Hepatocyte (in vitro differentiated cells): ENCODE measurements at regions not wholly inside any gene's neighbourhood (a gene's known extent, or its start where the extent isn't known, plus 50 kb on each side); places are given as distances from the start of the nearest gene placed in this dataset.

Source experiments
- DNase-seq: peaks from one replicate; pipeline ENCODE4 v3.0.0-alpha.2; 2016; ENCODE audit warnings: low spot score
- H2AFZ ChIP-seq: fragments of 200-600 bp; sonication (generic); 2 replicates; pipeline ENCODE4 v1.6.0; 2016; ENCODE audit warnings: antibody characterized with exemption, mild to moderate bottlenecking
- H3K27ac ChIP-seq: fragments of 200-600 bp; sonication (generic); 2 replicates; pipeline ENCODE4 v1.5.1; 2016; ENCODE audit warnings: mild to moderate bottlenecking
- H3K27me3 ChIP-seq: fragments of 200-600 bp; sonication (generic); 2 replicates; pipeline ENCODE4 v1.6.1; 2016
- H3K36me3 ChIP-seq: fragments of 200-600 bp; sonication (generic); replicated peaks from 2 replicates; pipeline ENCODE4 v1.5.1; 2016; ENCODE audit warnings: low read depth; ENCODE audit not compliant: insufficient read depth
- H3K4me1 ChIP-seq: fragments of 200-600 bp; sonication (generic); 2 replicates; pipeline ENCODE4 v1.5.1; 2016; ENCODE audit warnings: mild to moderate bottlenecking, moderate library complexity; ENCODE audit not compliant: insufficient read depth
- H3K4me2 ChIP-seq: fragments of 200-600 bp; sonication (generic); 2 replicates; pipeline ENCODE4 v1.6.0; 2016
- H3K4me3 ChIP-seq: fragments of 200-600 bp; sonication (generic); 2 replicates; pipeline ENCODE4 v1.5.1; 2016; ENCODE audit warnings: mild to moderate bottlenecking
- H3K79me2 ChIP-seq: fragments of 200-600 bp; sonication (generic); 2 replicates; pipeline ENCODE4 v1.6.0; 2017; ENCODE audit warnings: mild to moderate bottlenecking
- H3K9me2 ChIP-seq: fragments of 200-600 bp; sonication (generic); replicated peaks from 2 replicates; pipeline ENCODE4 v1.6.0; 2017; ENCODE audit warnings: mild to moderate bottlenecking; ENCODE audit not compliant: insufficient read depth
- H3K9me3 ChIP-seq: fragments of 200-600 bp; sonication (generic); 2 replicates; pipeline ENCODE4 v1.5.1; 2016; ENCODE audit warnings: low read depth, mild to moderate bottlenecking
- H4K20me1 ChIP-seq: fragments of 200-600 bp; sonication (generic); 2 replicates; pipeline ENCODE4 v1.6.0; 2016; ENCODE audit warnings: mild to moderate bottlenecking; ENCODE audit not compliant: insufficient read depth, poor library complexity, severe bottlenecking
- CTCF ChIP-seq: fragments of 200-600 bp; sonication (generic); IDR thresholded peaks from 2 replicates; pipeline ENCODE4 v1.5.1; 2016; ENCODE audit warnings: antibody characterized with exemption, mild to moderate bottlenecking; ENCODE audit not compliant: poor library complexity
- EZH2 ChIP-seq: fragments of 200-600 bp; sonication (generic); IDR thresholded peaks from 2 replicates; pipeline ENCODE4 v1.6.1; 2016; ENCODE audit warnings: antibody characterized with exemption, mild to moderate bottlenecking, borderline replicate concordance
- EZH2phosphoT487 ChIP-seq: fragments of 200-600 bp; sonication (generic); IDR thresholded peaks from one replicate; pipeline ENCODE4 v1.6.1; 2018; ENCODE audit warnings: antibody characterized with exemption, mild to moderate bottlenecking, low read depth, moderate library complexity; ENCODE audit not compliant: unreplicated experiment, severe bottlenecking
- WGBS: methylation state at CpG from one replicate; pipeline ENCODE4 v1.1.6; 2016; ENCODE audit warnings: low lambda C conversion rate; ENCODE audit errors: missing lambda C conversion rate; 5-methylcytosine and 5-hydroxymethylcytosine counted together

GRCh38 chr7:41788556-41788955 is 85.7 kb upstream of the INHBA start:
- Histone ChIP-seq H4K20me1 (no peaks in the 10 kb centered on the region), H3K9me2 (no peaks in the 10 kb centered on the region), H3K9me3 (no peaks in the 10 kb centered on the region), H3K4me2 (no peak overlapping the region), H2AFZ (no peak overlapping the region), H3K27ac (no peak overlapping the region), H3K4me1 (no peaks in the 10 kb centered on the region), H3K27me3 (no peaks in the 10 kb centered on the region), H3K4me3 (no peak overlapping the region), H3K79me2 (no peaks in the 10 kb centered on the region), H3K36me3 (no peaks in the 10 kb centered on the region)
- 91% methylated on average over 3 of the region's 3 CpGs for WGBS
- DNase-seq, result no peak
- TF ChIP-seq EZH2 (no peak), CTCF (no peak), EZH2phosphoT487 (no peak)

- no peaks in the 10 kb centered on the region for H3K36me3 ChIP-seq
- H2AFZ ChIP-seq, result no peak overlapping the region
- no peaks in the 10 kb centered on the region for H3K4me1 ChIP-seq
- DNase-seq, result no peak
- WGBS, result 65% methylated on average over 2 of the region's 2 CpGs
- no peaks in the 10 kb centered on the region for H3K27me3 ChIP-seq
- H4K20me1 ChIP-seq, result no peaks in the 10 kb centered on the region
- H3K4me3 ChIP-seq, result no peak overlapping the region
- no peaks in the 10 kb centered on the region for H3K9me3 ChIP-seq
- no peaks in the 10 kb centered on the region for H3K9me2 ChIP-seq
- H3K27ac ChIP-seq, result no peak overlapping the region
- TF ChIP-seq EZH2phosphoT487 (no peak), CTCF (no peak)
- H3K4me2 ChIP-seq, result no peak overlapping the region
- no peaks in the 10 kb centered on the region for H3K79me2 ChIP-seq
These were observed 84.9 kb upstream of the INHBA start for GRCh38 chr7:41787651-41788350.

GRCh38 chr7:41786944-41787343 is 84.1 kb upstream of the INHBA start:
- Histone ChIP-seq H3K9me2 (no peaks in the 10 kb centered on the region), H3K27ac (no peak overlapping the region), H3K4me1 (no peaks in the 10 kb centered on the region), H3K4me2 (no peak overlapping the region), H3K4me3 (no peak overlapping the region), H4K20me1 (no peaks in the 10 kb centered on the region), H2AFZ (no peak overlapping the region), H3K9me3 (no peaks in the 10 kb centered on the region), H3K79me2 (no peaks in the 10 kb centered on the region), H3K27me3 (no peaks in the 10 kb centered on the region), H3K36me3 (no peaks in the 10 kb centered on the region)
- 60% methylated on average over 5 of the region's 5 CpGs for WGBS
- TF ChIP-seq EZH2 (no peak), CTCF (no peak), EZH2phosphoT487 (no peak)
- no peak for DNase-seq

- H3K9me3 ChIP-seq, result no peaks in the 10 kb centered on the region
- H3K27ac ChIP-seq, result no peak overlapping the region
- TF ChIP-seq EZH2, result no peak
- TF ChIP-seq CTCF, result no peak
- no peak for TF ChIP-seq EZH2phosphoT487
- 91% methylated on average over 2 of the region's 2 CpGs for WGBS
- no peaks in the 10 kb centered on the region for H3K9me2 ChIP-seq
- no peaks in the 10 kb centered on the region for H4K20me1 ChIP-seq
- no peak overlapping the region for H3K4me3 ChIP-seq
- DNase-seq, result no peak
- no peak overlapping the region for H3K4me2 ChIP-seq
- no peaks in the 10 kb centered on the region for H3K79me2 ChIP-seq
- H3K36me3 ChIP-seq, result no peaks in the 10 kb centered on the region
- H3K4me1 ChIP-seq, result no peaks in the 10 kb centered on the region
- H3K27me3 ChIP-seq, result no peaks in the 10 kb centered on the region
- no peak overlapping the region for H2AFZ ChIP-seq
These were observed 83.5 kb upstream of the INHBA start for GRCh38 chr7:41786404-41786803.
